Activated naive CD8-positive, alpha-beta T cell treated with anti-CD3 and anti-CD28 coated beads, Interleukin-2, amount 50 U/mL, for 16 hours (primary cell): ENCODE measurements at regions not wholly inside any gene's neighbourhood (a gene's known extent, or its start where the extent isn't known, plus 50 kb on each side); places are given as distances from the start of the nearest gene placed in this dataset.

Source experiments
- DNase-seq: peaks from one replicate; pipeline ENCODE4 v3.0.0-alpha.2; 2020; ENCODE audit warnings: low read depth, low spot score

DNA sequence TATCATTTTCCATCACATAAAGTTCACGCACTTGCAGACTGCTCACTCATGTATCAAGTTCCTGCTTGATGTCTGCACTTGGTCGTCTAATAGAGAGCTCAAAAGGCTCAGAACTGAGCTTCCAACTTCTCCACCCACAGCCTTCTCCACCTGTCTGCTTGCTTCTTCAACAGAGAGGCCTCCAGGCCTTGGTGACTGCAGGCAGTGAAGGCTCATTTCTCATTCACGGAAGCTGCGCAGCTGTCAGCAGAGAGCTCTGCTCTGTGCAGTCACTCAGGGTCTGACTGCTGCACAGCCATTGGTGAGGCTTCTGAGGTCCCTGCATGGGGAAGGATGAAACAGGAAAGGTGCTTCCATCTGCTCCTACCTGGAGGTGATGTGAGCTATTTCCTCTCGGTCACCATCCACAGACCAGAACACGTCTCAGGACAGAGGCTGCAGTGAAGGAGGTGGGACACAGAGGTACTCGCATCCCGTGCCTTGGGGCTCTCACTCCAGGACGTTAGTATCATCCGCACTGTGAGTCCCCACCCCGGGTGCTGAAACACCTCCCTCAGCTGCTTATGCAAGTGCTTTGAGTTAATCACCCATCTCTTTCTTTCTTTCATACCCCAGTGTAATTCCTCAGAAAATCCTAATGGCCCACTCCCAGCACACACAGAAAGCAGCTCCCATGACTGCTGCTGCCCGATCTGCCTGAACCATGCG is 126.2 kb downstream of the TMEM18 start:
- DNase-seq: no peak

- DNase-seq: no peak
Measured at GRCh38 chr2:545711-546650, 131.2 kb downstream of the TMEM18 start.

GRCh38 chr2:545228-545627 is 132.0 kb downstream of the TMEM18 start:
- DNase-seq: no peak

- DNase-seq: no peak
Measured at GRCh38 chr2:538646-539045, 138.6 kb downstream of the TMEM18 start.

DNA sequence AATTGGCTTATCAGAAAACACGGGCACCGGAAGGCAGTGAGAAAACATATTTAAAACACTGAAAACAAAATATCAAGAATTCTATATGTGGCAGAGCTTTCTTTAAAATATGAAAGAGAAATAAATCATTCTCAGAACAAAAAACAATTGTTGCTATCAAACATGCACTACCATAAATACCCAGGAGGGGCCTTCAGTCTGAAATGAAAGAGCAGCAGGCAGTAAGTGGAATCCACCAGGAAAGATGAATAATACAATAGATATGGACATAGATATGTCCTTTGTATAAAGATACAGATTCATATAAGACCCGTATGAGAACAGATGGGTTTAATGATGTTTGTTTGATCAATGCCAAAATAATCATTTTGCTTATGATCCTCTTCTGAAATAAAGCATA is 142.0 kb downstream of the TMEM18 start:
- no peak for DNase-seq

- DNase-seq: no peak
Measured at GRCh38 chr2:529852-530251, 147.4 kb downstream of the TMEM18 start.

- no peak for DNase-seq
Measured at GRCh38 chr2:529424-529823, 147.8 kb downstream of the TMEM18 start.

- DNase-seq: no peak
Measured at GRCh38 chr2:527581-527980, 149.6 kb downstream of the TMEM18 start.

DNA sequence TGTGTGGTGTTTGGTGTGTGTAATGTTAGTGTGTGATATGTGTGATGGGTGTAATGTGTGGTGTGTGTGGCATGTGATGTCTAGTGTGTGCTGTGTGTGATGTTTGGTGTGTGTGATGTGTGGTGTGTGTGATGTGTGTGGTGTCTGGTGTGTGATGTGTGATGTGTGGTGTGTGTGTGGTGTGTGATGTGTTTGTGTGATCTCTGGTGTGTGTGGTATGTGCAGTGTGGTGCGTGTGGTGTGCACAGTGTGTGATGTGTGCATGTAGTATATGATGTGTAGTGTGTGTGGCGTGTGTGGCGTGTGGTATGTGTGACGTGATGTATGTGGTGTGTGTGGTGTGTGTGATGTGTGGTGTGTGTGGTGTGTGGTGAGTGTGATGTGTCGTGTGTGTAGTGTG is 150.3 kb downstream of the TMEM18 start:
- no peak for DNase-seq

GRCh38 chr2:525611-526010 is 151.6 kb downstream of the TMEM18 start:
- no peak for DNase-seq

- no peak for DNase-seq
Measured at GRCh38 chr2:525021-525420, 152.2 kb downstream of the TMEM18 start.

DNA sequence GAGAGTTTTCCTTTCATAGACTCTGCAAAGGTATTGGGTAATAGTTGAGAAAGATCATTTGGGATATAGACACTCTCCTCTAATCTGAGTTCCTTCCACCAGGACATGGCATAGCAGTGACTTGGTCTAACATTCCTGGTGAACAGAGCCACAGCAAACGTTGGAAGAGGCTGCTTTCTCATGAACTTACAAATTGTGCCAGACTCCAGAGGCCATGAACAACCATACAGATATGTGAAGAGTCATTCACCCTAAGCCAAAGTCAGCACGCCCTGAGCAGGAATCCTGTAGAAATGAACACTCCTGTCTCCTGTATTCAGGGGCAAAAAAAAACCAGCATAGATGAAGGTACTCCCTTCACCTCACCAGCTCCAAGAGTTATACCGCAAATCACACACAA is 152.8 kb downstream of the TMEM18 start:
- DNase-seq: no peak

GRCh38 chr2:523698-524270 is 153.4 kb downstream of the TMEM18 start:
- DNase-seq: no peak

GRCh38 chr2:522776-523175 is 154.4 kb downstream of the TMEM18 start:
- no peak for DNase-seq

DNA sequence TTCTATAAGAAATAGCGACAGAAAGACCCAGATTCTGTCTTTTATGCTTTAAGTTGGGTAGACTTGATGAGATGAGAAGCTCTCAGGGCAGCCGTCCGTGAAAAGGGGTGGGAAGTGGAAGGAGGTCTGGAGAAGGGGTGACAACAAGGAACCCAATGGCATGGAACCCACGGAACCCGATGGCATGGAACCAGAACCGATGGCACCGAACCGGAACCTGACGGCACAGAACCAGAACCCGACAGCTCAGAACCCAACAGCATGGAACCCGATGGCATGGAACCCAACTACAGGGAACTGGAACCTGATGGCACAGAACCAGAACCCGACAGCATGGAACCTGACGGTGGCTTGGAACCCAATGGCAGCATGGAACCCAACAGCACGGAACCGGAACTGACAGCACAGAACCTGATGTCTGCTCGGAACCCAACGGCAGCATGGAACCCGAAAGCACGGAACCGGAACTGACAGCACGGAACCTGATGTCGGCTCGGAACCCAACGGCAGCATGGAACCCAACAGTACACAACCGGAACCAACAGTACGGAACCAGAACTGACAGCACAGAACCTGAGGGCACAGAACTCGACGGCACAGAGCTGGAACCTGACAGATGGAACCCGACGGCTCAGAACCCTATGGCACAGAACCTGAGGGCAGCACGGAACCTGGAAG is 155.2 kb downstream of the TMEM18 start:
- DNase-seq: no peak

DNA sequence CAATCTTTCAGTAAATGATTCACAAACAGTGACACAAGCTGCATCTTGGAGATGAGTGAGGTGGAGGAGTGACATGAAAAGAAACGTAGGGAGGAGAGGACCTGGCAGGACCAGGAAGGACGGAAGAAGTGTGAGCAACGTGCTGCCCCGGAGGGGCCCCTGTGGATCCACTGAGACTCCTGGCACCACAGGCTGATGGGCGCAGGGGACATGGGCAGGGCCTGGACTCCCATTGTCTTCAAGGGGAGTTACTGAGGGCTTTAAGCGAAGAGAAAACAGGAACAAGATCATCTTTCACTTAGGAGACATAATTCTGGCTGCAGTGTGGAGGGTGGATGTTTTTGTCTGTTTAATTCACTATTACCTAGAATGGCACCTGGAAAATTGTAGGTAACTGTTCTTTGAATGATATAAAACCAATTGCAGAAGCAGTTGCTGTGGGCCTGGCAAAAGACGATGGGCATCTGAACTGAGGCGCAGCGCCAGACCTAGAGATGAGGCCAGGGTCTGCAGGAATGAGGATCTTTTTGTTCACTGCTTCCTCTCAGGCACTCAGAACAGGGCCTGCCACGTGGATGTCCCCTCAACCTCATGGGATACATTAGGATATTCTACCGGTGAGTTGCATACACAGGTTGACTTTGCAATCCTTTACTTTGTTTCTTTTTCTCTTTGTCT is 156.4 kb downstream of the TMEM18 start:
- DNase-seq: no peak

GRCh38 chr2:516944-517343 is 160.3 kb downstream of the TMEM18 start:
- DNase-seq: no peak

DNA sequence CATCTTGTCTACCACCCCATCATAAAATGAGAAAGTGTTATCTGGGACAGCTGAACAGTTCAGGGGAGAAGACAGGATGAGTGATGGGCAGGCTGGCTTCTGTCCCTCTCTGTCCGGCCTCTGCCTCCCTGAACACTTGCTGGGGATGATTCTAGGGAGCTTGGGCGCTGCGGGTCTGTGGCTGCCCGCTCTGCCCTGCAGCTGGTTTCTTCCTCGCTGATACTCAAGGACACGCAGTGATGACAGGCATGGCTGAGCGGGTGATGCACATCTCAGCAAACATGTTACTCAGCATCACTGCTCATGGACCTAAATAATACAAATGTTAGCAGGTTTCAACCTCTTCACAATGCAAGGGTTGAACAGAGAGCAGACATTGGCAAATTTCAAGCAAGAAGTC is 161.1 kb downstream of the TMEM18 start:
- DNase-seq: no peak

DNA sequence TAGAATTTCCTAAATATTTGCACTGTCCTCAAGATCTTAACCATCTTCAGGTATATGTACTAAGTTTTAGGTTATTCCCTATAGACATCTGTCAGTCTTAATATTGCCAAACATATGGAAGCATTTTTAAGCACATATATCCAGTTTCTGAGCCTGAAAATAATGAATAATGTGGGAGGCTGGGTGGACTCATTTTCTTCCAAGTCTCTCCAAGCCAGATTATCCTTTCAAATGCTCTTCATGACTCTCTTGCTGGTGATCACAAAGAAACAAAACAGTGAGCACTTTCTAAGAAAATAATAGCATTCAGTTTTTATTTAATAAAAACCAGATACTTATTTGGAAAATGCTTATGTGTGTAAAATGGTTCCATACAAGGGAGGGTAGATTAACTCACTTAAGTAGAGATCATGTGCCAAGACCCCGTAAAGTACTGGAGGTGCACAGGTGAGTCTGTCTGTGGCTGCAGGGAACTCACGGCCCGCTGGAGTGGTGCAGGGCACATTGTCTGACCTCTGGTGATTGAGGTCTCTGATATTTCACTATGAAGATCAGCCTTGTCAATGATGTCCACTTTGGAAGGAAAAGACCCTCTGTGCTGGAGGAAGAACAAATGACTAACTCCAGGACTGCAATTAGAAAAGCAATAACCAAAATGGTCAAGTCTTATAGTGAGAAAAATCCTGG is 161.6 kb downstream of the TMEM18 start:
- DNase-seq: no peak

GRCh38 chr2:513981-514706 is 163.1 kb downstream of the TMEM18 start:
- no peak for DNase-seq
